ENCODE measurements at regions not wholly inside any gene's neighbourhood (a gene's known extent, or its start where the extent isn't known, plus 50 kb on each side); places are given as distances from the start of the nearest gene placed in this dataset.
"Not testable (repeated sequence)": the region's sequence is repeated elsewhere in the genome, so short reads cannot be mapped to it uniquely, and the experiment has no call there.

GRCh38 chr10:120041807-120042559 is 149.5 kb downstream of the SEC23IP start:
- CTCF ChIA-PET: no interaction called here
- DNase-seq (ENCODE audit: low read depth, low spot score) (no peak), ATAC-seq (peak; percentile 45; the same call in 1 of the 2 replicates)
- Histone ChIP-seq H3K27me3 (ENCODE audit: control insufficient read depth, insufficient read depth, low read length) (no peaks in the 10 kb centered on the region), H3K27ac (ENCODE audit: low read length) (no peak overlapping the region), H3K9me3 (ENCODE audit: control insufficient read depth, insufficient read depth, low read depth, low read length) (no peaks in the 10 kb centered on the region), H3K36me3 (ENCODE audit: control insufficient read depth, insufficient read depth, low read length) (no peaks in the 10 kb centered on the region), H3K4me3 (ENCODE audit: low read depth in 2 of 2, low read length in 2 of 2) (no peak overlapping the region), H3K4me1 (ENCODE audit: control insufficient read depth, insufficient read depth, low read length) (no peaks in the 10 kb centered on the region)
- TF ChIP-seq REST (IDR thresholded peaks at IDR 0.05; ENCODE audit: insufficient read depth in 1 of 2, low read depth in 2 of 2, low read length in 1 of 2) (no peak), CTCF (IDR thresholded peaks at IDR 0.05) (no peak), POLR2AphosphoS5 (IDR thresholded peaks at IDR 0.05; ENCODE audit: low read depth, low read length) (no peak), SIN3A (IDR thresholded peaks at IDR 0.05; ENCODE audit: borderline replicate concordance, insufficient read depth, low read depth, low read length) (no peak), TCF7L2 (IDR thresholded peaks at IDR 0.05; ENCODE audit: low read depth, low read length) (no peak)
- POLR2A ChIA-PET: no interaction called here
- in situ Hi-C loops (cut with HindIII; ENCODE audit: low pct_unique_long_range_greater_than_20kb, low sequenced_read_pairs) (no loop called here), intact Hi-C loops (cut with micrococcal nuclease; ENCODE audit: unreplicated experiment) (no loop called here)
- no TSS peak for BruUV-seq (replicated peaks)

- H3K27me3 ChIP-seq (ENCODE audit: control insufficient read depth, insufficient read depth, low read length): no peaks in the 10 kb centered on the region
- no peaks in the 10 kb centered on the region for H3K36me3 ChIP-seq (ENCODE audit: control insufficient read depth, insufficient read depth, low read length)
- DNase-seq (ENCODE audit: low read depth, low spot score) (no peak), ATAC-seq (no peak)
- H3K4me1 ChIP-seq (ENCODE audit: control insufficient read depth, insufficient read depth, low read length): no peaks in the 10 kb centered on the region
- BruUV-seq (replicated peaks): no TSS peak
- no peaks in the 10 kb centered on the region for H3K9me3 ChIP-seq (ENCODE audit: control insufficient read depth, insufficient read depth, low read depth, low read length)
- ChIA-PET POLR2A (no interaction called here), CTCF (no interaction called here)
- in situ Hi-C loops (cut with HindIII; ENCODE audit: low pct_unique_long_range_greater_than_20kb, low sequenced_read_pairs) (no loop called here), intact Hi-C loops (cut with micrococcal nuclease; ENCODE audit: unreplicated experiment) (no loop called here)
- H3K27ac ChIP-seq (ENCODE audit: low read length): no peak overlapping the region
- no peak for TF ChIP-seq REST (IDR thresholded peaks at IDR 0.05; ENCODE audit: insufficient read depth in 1 of 2, low read depth in 2 of 2, low read length in 1 of 2)
- no peak for TF ChIP-seq CTCF (IDR thresholded peaks at IDR 0.05)
- TF ChIP-seq TCF7L2 (IDR thresholded peaks at IDR 0.05; ENCODE audit: low read depth, low read length): no peak
- no peak overlapping the region for H3K4me3 ChIP-seq (ENCODE audit: low read depth in 2 of 2, low read length in 2 of 2)
Measured at GRCh38 chr10:120042705-120043104, 150.2 kb downstream of the SEC23IP start.

GRCh38 chr10:120047373-120047772 is 154.8 kb downstream of the SEC23IP start:
- POLR2A ChIA-PET; CTCF ChIA-PET; H3K27me3 ChIP-seq (ENCODE audit: control insufficient read depth, insufficient read depth, low read length); BruUV-seq (replicated peaks); intact Hi-C loops (cut with micrococcal nuclease; ENCODE audit: unreplicated experiment); H3K36me3 ChIP-seq (ENCODE audit: control insufficient read depth, insufficient read depth, low read length); H3K27ac ChIP-seq (ENCODE audit: low read length); ATAC-seq; in situ Hi-C loops (cut with HindIII; ENCODE audit: low pct_unique_long_range_greater_than_20kb, low sequenced_read_pairs); H3K4me3 ChIP-seq (ENCODE audit: low read depth in 2 of 2, low read length in 2 of 2); DNase-seq (ENCODE audit: low read depth, low spot score); H3K9me3 ChIP-seq (ENCODE audit: control insufficient read depth, insufficient read depth, low read depth, low read length); H3K4me1 ChIP-seq (ENCODE audit: control insufficient read depth, insufficient read depth, low read length): not testable (repeated sequence)
